ENCODE measurements at regions not wholly inside any gene's neighbourhood (a gene's known extent, or its start where the extent isn't known, plus 50 kb on each side); places are given as distances from the start of the nearest gene placed in this dataset. TPM values are rescaled to one million over a fixed set of nuclear protein-coding genes. Genes with fewer than 3 reads are reported as not detected.

- no peaks in the 10 kb centered on the region for H3K9me3 ChIP-seq (replicated peaks; ENCODE audit: low read length)
- no peak overlapping the region for H3K4me2 ChIP-seq (ENCODE audit: low read length)
- H3K4me3 ChIP-seq (ENCODE audit: low read length), result no peak overlapping the region
- H3K4me1 ChIP-seq (ENCODE audit: control insufficient read depth, insufficient read depth, low read length), result peaks cover 12% of the 10 kb centered on the region
- no peaks in the 10 kb centered on the region for H3K27me3 ChIP-seq (ENCODE audit: control insufficient read depth, insufficient read depth, low read length)
- no peak overlapping the region for H3K9ac ChIP-seq (ENCODE audit: low read depth, low read length)
- H3K36me3 ChIP-seq (ENCODE audit: insufficient read depth, low read length), result no peaks in the 10 kb centered on the region
These were observed 86.9 kb upstream of the MAGEB16 start for GRCh38 chrX:35711281-35711680.

GRCh38 chrX:35722128-35722527 is 76.0 kb upstream of the MAGEB16 start:
- no peaks in the 10 kb centered on the region for H3K27me3 ChIP-seq (ENCODE audit: control insufficient read depth, insufficient read depth, low read length)
- H3K9ac ChIP-seq (ENCODE audit: low read depth, low read length), result no peak overlapping the region
- no peaks in the 10 kb centered on the region for H3K4me1 ChIP-seq (ENCODE audit: control insufficient read depth, insufficient read depth, low read length)
- no peaks in the 10 kb centered on the region for H3K36me3 ChIP-seq (ENCODE audit: insufficient read depth, low read length)
- H3K4me3 ChIP-seq (ENCODE audit: low read length), result no peak overlapping the region
- H3K4me2 ChIP-seq (ENCODE audit: low read length), result no peak overlapping the region
- H3K9me3 ChIP-seq (replicated peaks; ENCODE audit: low read length), result no peaks in the 10 kb centered on the region

- Histone ChIP-seq H3K4me1 (ENCODE audit: control insufficient read depth, insufficient read depth, low read length) (no peaks in the 10 kb centered on the region), H3K4me3 (ENCODE audit: low read length) (no peak overlapping the region), H3K4me2 (ENCODE audit: low read length) (no peak overlapping the region), H3K36me3 (ENCODE audit: insufficient read depth, low read length) (no peaks in the 10 kb centered on the region), H3K9ac (ENCODE audit: low read depth, low read length) (no peak overlapping the region), H3K27me3 (ENCODE audit: control insufficient read depth, insufficient read depth, low read length) (no peaks in the 10 kb centered on the region), H3K9me3 (replicated peaks; ENCODE audit: low read length) (no peaks in the 10 kb centered on the region)
These were observed 72.0 kb upstream of the MAGEB16 start for GRCh38 chrX:35726176-35726575.

GRCh38 chrX:35728481-35728880 is 69.7 kb upstream of the MAGEB16 start:
- Histone ChIP-seq H3K4me3 (ENCODE audit: low read length) (no peak overlapping the region), H3K4me2 (ENCODE audit: low read length) (no peak overlapping the region), H3K9ac (ENCODE audit: low read depth, low read length) (no peak overlapping the region), H3K36me3 (ENCODE audit: insufficient read depth, low read length) (no peaks in the 10 kb centered on the region), H3K4me1 (ENCODE audit: control insufficient read depth, insufficient read depth, low read length) (no peaks in the 10 kb centered on the region), H3K27me3 (ENCODE audit: control insufficient read depth, insufficient read depth, low read length) (no peaks in the 10 kb centered on the region), H3K9me3 (replicated peaks; ENCODE audit: low read length) (no peaks in the 10 kb centered on the region)

- no peak overlapping the region for H3K9ac ChIP-seq (ENCODE audit: low read depth, low read length)
- no peaks in the 10 kb centered on the region for H3K27me3 ChIP-seq (ENCODE audit: control insufficient read depth, insufficient read depth, low read length)
- no peaks in the 10 kb centered on the region for H3K36me3 ChIP-seq (ENCODE audit: insufficient read depth, low read length)
- H3K9me3 ChIP-seq (replicated peaks; ENCODE audit: low read length), result no peaks in the 10 kb centered on the region
- no peak overlapping the region for H3K4me3 ChIP-seq (ENCODE audit: low read length)
- H3K4me1 ChIP-seq (ENCODE audit: control insufficient read depth, insufficient read depth, low read length), result no peaks in the 10 kb centered on the region
- H3K4me2 ChIP-seq (ENCODE audit: low read length), result no peak overlapping the region
These were observed 64.3 kb upstream of the MAGEB16 start for GRCh38 chrX:35733879-35734278.

GRCh38 chrX:35741142-35741541 is 57.0 kb upstream of the MAGEB16 start:
- no peaks in the 10 kb centered on the region for H3K27me3 ChIP-seq (ENCODE audit: control insufficient read depth, insufficient read depth, low read length)
- H3K9ac ChIP-seq (ENCODE audit: low read depth, low read length), result no peak overlapping the region
- no peak overlapping the region for H3K4me3 ChIP-seq (ENCODE audit: low read length)
- peaks cover 3% of the 10 kb centered on the region for H3K4me1 ChIP-seq (ENCODE audit: control insufficient read depth, insufficient read depth, low read length)
- no peaks in the 10 kb centered on the region for H3K9me3 ChIP-seq (replicated peaks; ENCODE audit: low read length)
- H3K4me2 ChIP-seq (ENCODE audit: low read length), result no peak overlapping the region
- no peaks in the 10 kb centered on the region for H3K36me3 ChIP-seq (ENCODE audit: insufficient read depth, low read length)

- Histone ChIP-seq H3K27me3 (ENCODE audit: control insufficient read depth, insufficient read depth, low read length) (no peaks in the 10 kb centered on the region), H3K9ac (ENCODE audit: low read depth, low read length) (no peak overlapping the region), H3K4me2 (ENCODE audit: low read length) (no peak overlapping the region), H3K36me3 (ENCODE audit: insufficient read depth, low read length) (no peaks in the 10 kb centered on the region), H3K4me3 (ENCODE audit: low read length) (no peak overlapping the region), H3K4me1 (ENCODE audit: control insufficient read depth, insufficient read depth, low read length) (peaks cover 3% of the 10 kb centered on the region), H3K9me3 (replicated peaks; ENCODE audit: low read length) (no peaks in the 10 kb centered on the region)
These were observed 54.8 kb upstream of the MAGEB16 start for GRCh38 chrX:35743331-35743730.

Small RNAs in the stretch of these regions (small RNA-seq; reads per million reads assigned to genes)
- gene RNU6-1087P, result not detected
